GM10266 (cell line): ENCODE measurements at regions not wholly inside any gene's neighbourhood (a gene's known extent, or its start where the extent isn't known, plus 50 kb on each side); places are given as distances from the start of the nearest gene placed in this dataset.

ENCODE experiments used
- DNase-seq: peaks from one replicate; pipeline ENCODE4 v3.0.0; 2012; ENCODE audit errors: extremely low spot score
- TF ChIP-seq, protein P1 (sequence below): IDR thresholded peaks from 2 replicates; pipeline ENCODE4 v1.5.1; 2012; ENCODE audit warnings: mild to moderate bottlenecking, low read depth; ENCODE audit not compliant: control insufficient read depth, insufficient read depth; ENCODE audit errors: missing control alignments

DNA sequence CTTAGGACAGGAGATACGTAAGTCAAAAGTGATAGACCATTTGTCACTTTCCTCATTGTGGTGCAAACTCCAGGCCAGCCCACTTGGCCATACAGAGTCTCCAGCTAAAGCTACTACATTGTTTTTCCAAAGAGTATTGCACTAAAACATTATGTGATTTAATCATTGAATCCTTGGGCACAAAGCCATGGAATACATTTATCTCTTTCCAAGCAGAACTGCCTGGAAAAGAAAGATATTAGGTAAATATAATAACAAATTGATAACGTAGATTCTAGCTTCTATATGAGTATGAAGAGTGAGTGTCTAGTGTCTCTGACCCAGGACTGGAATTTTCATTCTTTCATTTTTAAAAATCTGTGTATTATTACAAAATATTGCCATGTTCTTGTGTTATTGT is 863.7 kb upstream of the SEMA6D start:
- TF ChIP-seq, protein P1, sequence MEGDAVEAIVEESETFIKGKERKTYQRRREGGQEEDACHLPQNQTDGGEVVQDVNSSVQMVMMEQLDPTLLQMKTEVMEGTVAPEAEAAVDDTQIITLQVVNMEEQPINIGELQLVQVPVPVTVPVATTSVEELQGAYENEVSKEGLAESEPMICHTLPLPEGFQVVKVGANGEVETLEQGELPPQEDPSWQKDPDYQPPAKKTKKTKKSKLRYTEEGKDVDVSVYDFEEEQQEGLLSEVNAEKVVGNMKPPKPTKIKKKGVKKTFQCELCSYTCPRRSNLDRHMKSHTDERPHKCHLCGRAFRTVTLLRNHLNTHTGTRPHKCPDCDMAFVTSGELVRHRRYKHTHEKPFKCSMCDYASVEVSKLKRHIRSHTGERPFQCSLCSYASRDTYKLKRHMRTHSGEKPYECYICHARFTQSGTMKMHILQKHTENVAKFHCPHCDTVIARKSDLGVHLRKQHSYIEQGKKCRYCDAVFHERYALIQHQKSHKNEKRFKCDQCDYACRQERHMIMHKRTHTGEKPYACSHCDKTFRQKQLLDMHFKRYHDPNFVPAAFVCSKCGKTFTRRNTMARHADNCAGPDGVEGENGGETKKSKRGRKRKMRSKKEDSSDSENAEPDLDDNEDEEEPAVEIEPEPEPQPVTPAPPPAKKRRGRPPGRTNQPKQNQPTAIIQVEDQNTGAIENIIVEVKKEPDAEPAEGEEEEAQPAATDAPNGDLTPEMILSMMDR = no peak
- DNase-seq = no peak

DNA sequence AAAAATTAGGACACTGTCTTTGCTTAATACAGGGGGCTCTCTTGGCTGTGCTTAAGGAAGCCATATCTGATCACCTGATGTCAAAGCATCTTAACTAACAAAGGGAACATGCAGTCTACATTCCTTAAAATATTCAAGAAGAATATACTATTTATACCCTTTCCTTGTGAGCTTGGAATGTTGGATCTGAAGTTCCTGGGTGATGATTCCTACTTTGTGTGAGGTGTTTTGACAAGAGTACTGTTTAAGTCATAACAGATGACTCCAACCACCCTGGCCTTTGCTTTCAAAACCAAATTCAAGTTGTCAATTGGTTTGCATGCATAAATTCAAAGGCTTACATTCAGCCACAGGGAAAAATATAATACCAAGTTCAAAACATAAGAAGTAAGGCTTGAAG is 862.7 kb upstream of the SEMA6D start:
- TF ChIP-seq, protein P1 = no peak
- no peak for DNase-seq

DNA sequence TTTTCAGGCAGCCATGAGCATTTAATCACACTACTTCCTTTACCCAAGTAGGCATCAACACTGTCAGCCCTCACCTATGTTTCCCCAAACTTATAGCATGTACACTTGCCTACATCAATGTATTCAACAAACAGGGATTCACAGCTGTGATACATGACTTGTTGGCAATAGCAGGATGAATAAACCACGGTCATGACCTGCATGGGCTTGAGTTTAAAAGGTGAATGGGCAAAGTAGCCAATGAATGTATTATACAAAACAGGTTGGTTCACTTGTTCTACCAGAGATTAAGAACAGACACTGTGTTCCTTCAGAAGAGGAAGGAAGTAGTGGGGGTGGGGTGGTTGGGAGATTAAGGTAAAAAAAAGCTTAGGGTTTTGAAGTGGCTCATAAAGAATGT is 861.9 kb upstream of the SEMA6D start:
- no peak for DNase-seq
- TF ChIP-seq, protein P1 = no peak

DNA sequence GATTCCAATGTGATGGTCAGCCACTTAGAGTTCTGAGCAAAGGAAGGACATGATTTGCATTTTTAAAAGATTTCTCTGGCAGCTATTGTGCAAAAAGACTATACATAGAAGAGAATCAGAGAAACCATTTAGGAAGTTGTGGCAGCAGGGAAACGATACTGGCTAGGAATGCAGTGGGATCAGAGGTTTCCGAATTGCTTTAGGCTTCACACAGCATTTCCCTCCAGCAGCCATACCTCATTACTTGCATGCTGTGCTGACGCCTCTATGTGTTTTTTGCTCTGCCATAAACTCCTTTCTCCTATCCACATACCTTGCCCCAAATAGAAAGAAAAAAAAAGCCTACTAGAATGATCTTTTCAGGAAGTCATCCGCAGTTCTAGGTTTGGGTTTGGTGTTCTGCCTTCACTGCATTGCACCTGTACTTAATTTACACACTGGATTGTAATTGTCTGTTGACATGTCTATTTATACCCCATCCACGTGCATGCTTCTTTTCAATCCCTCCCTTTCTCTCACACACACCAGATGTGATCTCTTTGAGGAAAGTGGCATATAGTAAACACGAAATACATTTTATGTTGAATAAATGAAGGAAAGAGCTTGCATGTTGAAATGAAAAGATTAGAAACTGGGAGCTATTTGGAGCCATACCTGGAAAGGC is 860.3 kb upstream of the SEMA6D start:
- TF ChIP-seq, protein P1 = no peak
- no peak for DNase-seq

DNA sequence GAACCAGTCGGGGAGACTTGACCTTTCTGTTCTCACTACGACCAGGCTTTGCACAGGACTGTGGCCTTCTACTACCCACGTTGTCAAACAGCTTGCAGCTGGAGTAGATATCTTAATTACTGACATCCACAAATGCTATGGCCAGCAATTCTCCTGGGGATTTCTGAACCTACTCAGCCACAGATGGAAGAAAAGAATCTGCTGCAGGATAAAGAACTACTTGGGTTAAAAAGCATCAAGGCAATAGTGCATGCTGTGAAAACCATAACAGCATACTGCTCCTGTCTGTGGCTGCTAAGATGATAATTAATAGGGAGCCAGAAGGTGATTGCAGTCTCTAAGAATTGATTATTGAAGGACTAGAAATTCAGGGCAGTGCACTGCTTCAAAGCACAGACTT is 859.2 kb upstream of the SEMA6D start:
- TF ChIP-seq, protein P1 = no peak
- DNase-seq = no peak

DNA sequence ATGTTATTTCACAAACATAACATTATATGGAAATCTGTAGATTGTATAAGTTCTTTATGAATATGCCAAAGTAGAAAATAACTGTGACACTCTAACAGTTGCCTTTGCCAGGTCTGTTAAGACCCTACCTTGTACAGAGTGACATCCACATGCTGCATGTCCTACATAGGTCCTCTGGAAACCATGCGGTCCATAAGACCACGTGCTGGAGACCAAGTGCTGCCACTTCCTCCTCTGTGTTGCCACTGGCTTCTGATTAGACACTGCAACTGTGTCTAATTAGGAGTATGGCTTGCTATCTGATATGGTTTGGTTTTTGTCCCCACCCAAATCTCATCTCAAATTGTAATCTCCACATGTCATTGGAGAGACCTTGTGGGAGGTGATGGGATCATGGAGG is 855.5 kb upstream of the SEMA6D start:
- DNase-seq = no peak
- TF ChIP-seq, protein P1 = no peak

DNA sequence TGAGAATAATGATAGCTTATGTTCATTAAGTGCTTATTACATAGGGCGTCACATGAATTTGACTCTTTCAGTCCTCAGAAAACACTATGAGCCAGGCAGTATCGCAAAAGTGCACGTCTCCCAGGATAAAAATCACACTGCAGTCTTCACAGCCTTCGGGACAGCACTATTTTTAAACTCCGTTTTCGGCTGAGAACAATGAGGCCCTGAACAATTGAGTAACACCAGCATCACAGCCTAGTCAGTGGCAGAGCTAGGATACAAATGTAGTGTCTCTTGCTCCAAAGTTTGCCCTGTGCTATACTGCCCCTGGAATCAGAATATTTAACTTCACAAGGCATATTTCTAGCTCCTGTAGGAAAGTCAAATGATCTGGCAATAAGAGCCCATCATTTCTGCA is 852.1 kb upstream of the SEMA6D start:
- TF ChIP-seq, protein P1 = no peak
- DNase-seq = no peak
